Left lobe of liver (tissue), 2 donors: ENCODE measurements at regions not wholly inside any gene's neighbourhood (a gene's known extent, or its start where the extent isn't known, plus 50 kb on each side); places are given as distances from the start of the nearest gene placed in this dataset.

Experiments
- ATAC-seq: fragments of 200-7000 bp; cut with Tn5 transposase; one replicate; pipeline ENCODE4 v1.9.1; 2020; ENCODE audit warnings: mild to moderate bottlenecking, moderate library complexity
- DNase-seq: peaks from one replicate; pipeline ENCODE4 v3.0.0-alpha.2; 2020; ENCODE audit warnings: low spot score
- donor health status: DM: no; HTN: no; CAD: no; lungs with moderate emphysema.
- donor health status: DM: no; HTN: yes; CAD: no.

DNA sequence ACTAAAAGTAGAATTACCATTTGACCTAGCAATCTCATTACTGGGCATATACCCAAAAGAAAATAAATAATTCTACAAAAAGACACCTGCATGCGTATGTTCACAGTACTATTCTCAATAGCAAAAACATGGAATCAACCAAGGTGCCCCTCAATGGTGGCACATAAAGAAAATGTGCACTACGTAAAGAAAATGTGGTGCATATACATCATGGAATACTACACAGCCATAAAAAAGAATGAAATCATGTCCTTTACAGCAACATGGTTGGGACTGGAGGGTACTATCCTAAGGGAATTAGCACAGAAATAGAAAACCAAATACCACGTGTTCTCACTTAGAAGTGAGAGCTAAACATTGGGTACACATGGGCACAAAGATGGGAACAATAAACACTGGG is 250.7 kb upstream of the TNP1 start:
- ATAC-seq (no peak), DNase-seq (no peak)

DNA sequence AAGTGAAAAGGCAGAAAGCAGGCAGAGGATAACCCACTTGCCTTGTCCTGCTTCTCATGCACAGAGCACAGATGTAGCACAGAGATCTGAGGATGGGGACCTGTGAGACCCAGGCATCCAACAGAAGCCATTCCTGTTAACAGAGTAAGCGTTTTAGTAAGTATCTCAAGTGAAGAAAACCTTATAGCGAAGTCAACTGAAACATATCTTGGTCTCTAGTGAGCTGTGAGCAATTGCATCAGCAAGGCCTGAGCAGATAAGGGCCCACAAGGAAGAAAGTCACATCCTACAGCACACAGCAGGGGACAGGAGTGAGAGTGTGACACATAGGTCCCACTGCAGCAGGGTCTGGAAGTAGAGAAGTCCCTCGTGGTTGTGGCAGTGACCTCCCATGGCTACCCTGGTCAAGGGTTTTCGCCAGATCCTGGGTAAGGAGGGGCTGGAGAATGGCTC is 248.7 kb upstream of the TNP1 start:
- DNase-seq = no peak
- no peak for ATAC-seq

DNA sequence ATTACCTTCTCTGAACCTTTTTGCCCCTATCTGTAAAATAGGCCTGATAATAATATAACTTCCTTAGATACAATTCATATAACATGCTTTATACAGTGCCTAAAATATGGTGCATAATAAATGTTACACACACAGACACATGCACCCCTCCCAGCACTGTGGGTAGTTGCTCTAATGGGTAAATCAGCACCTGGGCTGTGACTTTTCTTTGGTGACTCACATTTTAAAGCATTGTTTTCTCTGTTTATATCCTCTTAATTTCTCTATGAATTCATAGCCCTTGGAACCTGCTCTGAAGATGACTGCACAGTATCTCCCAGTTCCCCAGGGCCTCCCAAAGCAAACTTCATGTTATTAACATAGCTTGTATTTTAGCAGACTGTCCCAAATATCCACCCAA is 248.2 kb upstream of the TNP1 start:
- no peak for ATAC-seq
- no peak for DNase-seq

DNA sequence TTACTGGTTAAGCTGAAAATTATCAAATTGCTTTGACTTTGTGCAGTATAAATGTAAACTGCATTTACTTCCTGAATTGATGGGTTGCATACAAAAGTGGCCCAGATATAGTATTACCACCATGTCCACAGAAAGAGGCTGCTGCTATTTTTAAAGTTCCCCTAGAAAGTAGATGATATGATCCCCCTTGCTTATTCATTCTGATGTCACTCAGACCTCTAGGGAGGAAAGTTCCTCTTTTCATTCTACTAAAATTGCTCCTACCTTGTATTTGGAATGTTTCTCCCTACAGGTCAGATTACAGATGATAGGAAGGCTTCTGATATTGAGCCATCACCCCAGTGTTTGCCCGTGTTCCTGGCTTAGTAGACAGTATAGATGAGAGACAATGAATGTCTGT is 247.6 kb upstream of the TNP1 start:
- DNase-seq = no peak
- ATAC-seq = no peak

DNA sequence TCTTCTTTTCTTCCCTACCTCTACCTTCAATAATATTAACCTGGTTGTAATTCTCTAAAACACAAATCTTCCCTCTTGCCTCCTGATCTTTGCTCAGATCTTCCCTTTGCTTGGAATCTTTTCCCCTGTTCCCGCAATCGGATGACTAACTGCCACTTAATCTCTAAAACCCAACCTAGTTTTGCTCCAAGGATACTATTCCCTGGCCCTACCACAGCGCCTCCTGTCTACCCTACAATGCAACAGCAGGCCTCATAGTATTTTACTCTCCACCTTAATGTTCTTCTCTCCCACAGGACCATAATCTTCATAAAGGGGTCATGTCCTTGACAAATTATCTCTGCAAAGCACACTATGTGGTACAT is 246.8 kb upstream of the TNP1 start:
- DNase-seq (no peak), ATAC-seq (no peak)

DNA sequence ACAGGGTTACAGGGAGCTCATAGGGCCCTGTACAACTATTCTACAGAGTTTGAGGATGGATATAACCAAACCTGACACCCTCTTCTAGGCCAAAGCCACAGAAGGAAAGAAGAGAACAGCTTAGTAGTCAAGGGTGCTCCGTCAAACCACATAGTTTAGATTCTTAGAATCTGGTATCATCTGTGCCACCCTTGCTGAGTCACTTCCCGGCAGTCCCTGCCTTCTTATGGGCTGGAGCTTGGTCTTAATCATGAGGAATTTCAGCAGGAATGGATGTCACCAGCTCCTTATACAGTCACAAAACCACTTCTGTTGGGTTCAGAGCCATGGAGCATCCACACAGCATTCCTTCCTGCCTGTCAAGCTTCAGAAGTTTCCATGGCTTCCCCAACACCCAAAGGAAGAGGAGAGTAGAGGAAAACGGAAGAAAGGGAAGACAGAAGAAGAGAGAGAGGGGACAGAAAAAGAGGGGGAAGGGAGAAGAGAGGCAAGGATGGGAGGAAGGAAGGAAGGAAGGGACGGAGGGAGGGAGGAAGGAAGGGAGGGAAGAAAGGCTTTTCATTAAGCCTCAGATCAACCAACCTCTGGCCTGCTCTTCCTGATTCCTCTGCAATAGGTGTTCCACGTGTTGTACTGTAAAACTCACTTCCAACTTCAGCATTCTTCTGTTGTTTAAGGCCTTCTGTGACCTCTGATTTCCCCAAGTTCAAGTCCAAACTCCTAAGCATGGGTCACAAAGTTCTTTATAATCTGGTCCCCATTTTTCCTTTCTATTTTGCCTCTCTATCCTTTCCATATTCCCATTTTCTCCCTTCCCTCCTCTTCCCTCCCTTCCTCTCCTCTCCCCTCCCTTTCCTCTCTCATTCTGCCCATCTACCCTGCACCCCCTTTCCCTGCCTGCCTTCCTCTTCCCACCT is 246.1 kb upstream of the TNP1 start:
- ATAC-seq = no peak
- DNase-seq = no peak

DNA sequence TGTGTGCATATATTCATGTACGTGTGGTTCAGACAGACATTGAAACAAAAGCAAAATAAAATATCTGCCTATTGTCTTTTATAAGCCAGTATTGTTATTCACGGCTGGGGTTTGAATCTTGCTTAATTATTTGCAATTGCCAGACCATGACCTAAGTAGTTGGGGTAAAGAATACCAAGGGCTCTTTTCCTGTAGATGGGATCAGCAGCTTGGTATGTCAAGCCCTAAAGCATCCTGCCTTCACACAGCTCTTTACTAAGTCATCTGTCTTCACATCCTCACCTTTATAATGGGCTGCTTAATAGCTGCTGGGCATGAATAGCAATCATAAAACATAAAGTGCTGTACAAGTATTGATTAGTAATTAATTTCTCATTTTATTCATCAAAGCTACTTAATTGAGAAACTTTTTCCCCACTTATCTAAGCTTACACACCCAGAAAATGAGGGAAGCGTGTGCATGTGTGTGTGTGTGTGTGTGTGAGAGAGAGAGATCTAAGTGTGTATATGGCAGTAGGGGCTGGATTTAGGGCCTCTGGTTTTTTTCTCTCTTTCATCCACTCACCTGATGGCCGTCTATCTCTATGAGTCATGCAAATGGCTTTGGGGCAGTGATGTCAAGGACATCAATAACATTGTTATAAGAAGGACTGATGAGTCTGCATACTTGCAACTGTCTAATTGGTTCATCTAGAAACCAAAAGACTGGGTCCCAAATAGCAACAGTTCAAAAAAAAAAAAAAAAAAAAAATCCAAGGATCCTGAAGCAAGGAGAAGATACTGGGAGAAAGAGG is 244.1 kb upstream of the TNP1 start:
- ATAC-seq (no peak), DNase-seq (no peak)

DNA sequence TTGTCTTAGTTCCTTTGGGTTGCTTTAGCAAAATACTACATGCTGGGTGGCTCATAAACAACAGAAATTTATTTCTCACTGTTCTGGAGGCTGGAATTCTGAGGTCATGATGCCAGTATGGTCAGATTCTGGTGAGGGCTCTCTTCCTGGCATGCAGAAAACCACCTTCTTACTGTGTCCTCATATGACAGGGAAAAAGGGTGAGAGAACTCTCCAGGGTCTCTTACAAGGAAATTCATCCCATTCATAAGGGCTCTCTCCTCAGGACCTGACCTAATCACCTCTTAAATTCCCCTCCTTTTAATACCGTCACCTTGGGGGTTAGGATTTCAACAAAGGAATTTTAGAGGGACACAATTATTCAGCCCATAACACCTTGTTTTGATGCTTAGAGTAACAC is 243.1 kb upstream of the TNP1 start:
- DNase-seq (no peak), ATAC-seq (no peak)

DNA sequence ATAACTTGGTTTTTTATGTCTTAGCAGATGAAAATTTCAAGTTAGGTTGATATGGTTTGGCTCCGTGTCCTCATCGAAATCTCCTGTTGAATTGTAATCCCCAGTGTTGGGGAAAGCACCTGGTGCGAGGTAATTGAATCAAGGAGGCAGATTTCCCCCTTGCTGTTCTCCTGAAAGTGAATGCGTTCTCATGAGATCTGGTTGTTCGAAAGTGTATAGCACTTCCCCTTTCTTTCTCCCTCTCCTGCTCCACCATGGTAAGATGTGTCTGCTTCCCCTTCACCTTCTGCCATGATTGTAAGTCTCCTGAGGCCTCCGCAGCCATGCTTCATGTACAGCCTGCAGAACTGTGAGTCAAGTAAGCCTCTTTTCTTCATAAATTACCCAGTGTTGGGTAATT is 242.1 kb upstream of the TNP1 start:
- no peak for ATAC-seq
- no peak for DNase-seq

DNA sequence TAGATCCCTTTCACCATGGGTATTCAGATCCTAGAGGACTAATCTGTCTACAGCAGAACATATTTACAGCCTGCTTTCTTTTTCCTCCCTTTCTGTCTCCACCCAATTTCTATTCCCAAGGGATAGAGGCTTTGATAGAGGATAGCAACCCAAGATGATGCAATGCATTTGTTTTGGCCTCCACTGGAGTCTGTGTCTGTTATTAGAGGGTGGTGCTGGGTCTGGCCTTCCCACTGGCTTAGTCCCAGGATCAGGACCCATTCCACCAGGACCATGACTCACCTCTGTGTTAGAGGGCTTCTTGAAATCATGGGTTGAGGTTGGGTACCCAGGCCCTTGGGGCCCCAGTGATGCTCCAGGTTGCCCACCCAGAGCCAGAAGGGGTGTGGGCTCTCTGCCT is 239.7 kb upstream of the TNP1 start:
- ATAC-seq (no peak), DNase-seq (no peak)

DNA sequence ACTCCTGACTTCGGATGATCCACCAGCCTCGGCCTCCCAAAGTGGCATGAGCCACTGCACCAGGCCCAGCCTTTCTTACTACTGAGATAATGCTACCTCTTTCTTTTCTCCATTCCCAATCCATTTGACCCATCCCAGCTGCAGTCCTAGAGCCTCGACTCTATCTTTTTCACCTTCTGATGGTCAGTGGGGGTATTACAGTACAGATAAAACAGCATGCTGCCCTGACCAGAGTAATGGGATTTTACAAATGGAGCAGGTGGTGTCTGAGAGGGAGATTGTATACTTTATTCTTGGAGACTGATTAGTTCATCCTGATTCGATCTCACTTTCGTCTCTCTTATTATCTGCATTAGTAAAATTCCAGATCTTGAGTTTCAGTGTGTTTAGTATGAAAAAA is 238.6 kb upstream of the TNP1 start:
- no peak for ATAC-seq
- no peak for DNase-seq

DNA sequence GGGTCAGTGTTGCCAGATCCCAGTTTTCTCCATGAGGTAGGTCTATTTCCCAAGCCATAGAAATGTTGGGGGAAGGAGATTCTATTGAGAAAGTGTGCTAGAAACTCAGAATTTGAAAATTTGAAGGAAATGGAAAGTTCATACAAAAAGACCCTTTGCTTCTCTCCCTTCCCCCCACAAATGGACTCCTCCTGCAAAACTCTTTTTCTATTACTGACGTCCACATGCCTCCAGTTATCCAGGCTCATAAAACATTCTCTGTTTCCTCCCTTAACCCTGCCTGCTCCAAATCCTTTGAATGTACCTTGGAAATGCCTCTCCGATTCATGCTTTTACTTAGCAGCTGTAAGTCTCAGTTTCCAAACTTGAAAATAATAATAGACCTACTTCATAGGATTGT is 237.5 kb upstream of the TNP1 start:
- no peak for DNase-seq
- no peak for ATAC-seq

DNA sequence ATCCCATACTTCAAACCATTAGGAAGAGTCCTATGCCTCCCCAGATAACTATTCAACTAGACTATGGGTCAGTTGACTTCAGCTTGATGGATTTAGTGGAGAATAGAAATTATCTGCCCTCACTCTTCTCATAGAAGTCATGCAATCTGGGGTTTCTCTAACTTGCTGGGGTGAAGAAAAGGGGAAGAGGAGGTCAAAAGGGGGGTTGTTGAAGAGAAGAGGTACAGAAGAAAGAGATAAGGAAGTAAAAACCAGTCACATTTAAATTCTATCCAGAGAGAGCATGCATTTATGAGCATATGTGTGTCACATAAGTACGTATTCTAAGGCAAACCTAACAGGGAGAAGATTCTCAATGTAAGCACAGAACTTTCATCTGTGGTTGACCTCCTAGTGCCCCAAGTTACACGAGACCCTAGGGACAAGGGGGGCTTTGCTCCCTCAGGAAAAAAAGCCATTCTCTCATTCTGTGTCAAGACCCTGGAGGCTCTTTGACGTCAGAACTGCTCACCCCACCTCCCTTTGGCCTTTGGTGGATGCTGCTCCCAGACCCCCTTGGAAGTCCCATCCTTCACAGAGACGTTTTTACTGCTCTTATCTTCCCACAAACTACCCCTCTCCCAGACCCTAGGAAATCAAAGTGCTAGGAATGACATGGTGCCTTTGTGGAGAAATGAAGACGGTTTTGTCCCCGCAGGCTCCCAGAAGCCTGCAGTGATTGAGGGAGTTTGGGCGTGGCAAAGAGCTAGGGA is 236.8 kb upstream of the TNP1 start:
- DNase-seq (no peak), ATAC-seq (no peak)

DNA sequence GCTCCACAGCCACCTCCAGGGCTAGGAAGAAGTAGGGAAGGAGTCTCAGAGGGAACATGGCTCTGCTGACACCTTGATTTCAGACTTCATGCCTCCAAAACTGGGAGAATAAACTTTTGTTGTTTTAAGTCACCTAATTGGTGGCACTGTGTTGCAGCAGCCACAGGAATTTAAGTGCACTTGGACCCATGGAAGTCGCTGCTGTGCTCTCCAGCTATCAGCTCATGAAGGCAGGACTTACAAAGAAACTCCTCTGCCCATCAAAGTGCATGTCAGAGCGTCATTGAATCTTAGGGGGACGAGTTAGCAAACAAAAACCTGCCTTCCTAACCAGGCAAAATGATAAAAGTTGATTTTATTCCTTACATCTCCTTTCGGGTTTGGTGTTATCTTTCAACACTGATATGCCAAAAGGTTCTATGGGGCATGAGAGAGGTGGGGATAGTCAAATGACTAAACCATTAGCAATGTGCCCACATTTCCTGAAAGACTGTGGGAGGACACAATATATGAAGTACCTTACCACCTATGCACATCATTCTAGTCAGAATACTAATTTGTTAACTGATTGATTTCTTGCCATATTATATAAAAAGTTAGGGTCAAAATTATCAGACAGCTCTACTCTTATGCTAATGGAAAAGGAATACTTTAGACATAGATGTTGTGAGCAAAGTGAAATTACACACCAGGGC is 235.8 kb upstream of the TNP1 start:
- DNase-seq (no peak), ATAC-seq (no peak)

DNA sequence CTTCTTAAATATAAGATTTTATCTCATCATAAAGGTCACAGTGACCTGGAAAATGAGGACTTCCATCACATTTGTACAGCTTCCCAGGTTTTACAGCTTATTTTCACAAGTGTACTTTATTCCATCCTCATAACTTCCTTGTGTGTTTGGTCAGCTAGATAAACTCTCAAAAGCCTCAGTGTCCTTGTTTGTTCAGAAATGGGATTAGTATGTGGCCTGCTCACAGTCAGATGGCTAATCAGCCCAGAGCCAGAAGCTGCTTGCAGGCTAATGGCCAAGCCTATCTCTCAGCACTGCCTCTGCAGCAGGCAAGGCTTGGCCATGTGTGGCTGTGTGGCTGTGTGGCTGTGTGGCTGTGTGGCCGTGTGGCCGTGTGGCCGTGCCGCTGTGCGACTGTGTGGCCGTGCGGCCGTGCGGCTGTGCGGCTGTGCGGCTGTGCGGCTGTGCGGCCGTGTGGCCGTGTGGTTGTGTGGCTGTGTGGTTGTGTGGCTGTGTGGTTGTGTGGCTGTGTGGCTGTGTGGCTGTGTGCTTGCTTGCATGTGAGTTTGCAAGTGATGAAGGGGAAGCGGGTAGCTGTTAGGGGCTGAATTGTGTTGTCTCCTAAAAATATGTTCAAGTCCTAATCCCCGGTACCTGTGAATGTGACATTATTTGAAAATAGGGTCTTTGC is 233.0 kb upstream of the TNP1 start:
- DNase-seq = no peak

DNA sequence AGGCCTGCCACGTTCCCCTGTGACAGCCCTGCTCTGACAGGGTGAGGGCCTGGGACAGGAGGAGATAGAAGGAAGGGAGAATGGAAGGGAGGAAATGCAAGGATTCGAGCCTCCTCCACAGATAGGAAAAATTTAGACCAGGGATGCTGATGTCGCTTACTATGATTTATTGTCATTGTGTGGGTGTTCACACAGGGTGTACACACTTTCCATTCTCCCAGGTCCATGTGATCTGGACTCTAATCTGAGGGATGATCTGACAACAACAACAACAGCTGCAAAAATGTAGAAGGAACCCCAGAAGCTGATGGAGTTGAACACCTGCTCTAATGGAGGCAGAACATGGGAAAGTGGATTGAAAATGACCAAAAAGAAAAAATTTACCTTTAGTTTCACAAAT is 231.7 kb upstream of the TNP1 start:
- DNase-seq = no peak
- no peak for ATAC-seq

More for the DNA sequence above, 233.0 kb upstream of the TNP1 start:
- no peak for ATAC-seq

DNA sequence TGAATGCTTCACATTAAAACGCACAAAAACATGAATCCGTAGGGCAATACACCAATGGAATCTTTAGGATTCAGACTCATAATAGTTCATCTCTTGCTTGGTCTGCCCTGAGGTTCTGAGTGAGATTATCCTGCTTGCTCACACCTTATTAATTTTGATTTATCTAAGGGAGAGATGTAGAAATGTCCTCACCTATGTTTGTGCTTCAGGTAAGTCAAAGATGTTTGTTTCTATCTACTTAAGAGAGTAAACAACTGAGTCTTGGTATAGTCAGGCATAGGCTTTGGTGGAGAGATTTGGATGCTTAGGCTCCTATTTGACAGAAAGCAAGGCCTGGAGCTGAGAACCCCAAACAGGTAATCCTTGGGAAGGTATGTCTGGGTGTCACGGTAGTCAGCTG is 231.0 kb upstream of the TNP1 start:
- DNase-seq = no peak
- ATAC-seq = no peak

DNA sequence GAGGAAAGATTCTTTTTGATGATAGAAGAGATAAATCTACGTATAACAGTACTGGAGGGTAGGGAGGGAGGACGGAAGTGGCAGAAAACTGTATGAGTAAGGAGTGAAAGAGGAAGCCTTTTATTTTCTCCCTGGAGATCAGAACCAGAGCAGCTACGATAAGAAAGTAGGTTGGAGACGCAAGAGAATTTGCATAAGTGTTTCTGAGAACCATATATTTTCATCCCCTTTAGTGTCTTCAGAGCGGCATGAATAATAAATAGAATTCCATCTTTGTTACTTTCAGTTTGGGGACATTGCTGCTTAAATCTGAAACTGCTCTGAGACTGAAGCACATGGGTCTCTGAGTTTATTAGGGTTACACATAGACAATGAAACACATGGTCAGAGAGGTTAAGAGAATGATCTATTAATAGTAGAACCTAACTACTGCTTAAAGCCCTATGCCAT is 230.2 kb upstream of the TNP1 start:
- DNase-seq (no peak), ATAC-seq (no peak)

DNA sequence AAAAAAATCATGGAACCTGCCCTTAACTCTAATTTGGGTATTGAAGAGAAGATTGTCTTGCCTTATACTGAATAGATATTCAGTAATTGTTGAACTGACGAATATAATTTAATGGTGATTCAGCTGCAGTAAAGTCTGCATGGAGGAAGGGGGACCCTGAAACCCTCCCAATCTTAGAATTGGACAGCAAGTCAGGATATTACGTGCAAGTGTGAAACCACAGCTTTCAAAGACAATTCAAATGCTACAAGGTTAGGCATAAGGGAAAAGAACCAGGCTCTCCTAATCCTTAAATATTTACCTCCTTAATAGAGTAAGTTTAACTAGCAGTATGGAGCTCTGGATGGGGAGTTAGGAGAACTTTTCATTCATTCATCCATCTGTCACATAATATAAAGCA is 226.9 kb upstream of the TNP1 start:
- no peak for DNase-seq
- no peak for ATAC-seq

DNA sequence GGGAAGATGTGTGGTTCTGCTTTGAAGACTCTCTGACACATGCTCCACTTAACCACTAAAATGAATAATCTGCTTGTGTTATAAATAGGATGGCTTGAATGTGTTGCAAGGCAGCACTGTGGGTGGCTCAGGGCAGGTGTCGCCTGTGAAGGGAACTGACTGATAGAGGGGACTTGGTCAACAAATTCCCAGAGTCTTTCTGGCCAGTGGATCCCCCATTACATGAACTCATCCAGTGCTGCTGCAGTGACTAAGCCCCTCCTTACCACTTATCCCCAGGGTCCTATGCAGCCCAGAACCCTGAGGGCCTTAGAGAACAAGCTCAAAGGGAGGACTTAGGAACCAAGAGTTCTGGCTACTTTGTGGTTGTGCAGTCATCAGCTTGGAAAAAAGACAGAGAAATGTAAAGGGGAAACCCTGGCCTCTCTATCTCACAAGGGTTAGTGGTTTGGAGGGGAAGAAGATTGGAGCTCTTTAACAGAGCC is 226.2 kb upstream of the TNP1 start:
- no peak for DNase-seq
- ATAC-seq = no peak
